ENCODE measurements at regions not wholly inside any gene's neighbourhood (a gene's known extent, or its start where the extent isn't known, plus 50 kb on each side); places are given as distances from the start of the nearest gene placed in this dataset.

DNA sequence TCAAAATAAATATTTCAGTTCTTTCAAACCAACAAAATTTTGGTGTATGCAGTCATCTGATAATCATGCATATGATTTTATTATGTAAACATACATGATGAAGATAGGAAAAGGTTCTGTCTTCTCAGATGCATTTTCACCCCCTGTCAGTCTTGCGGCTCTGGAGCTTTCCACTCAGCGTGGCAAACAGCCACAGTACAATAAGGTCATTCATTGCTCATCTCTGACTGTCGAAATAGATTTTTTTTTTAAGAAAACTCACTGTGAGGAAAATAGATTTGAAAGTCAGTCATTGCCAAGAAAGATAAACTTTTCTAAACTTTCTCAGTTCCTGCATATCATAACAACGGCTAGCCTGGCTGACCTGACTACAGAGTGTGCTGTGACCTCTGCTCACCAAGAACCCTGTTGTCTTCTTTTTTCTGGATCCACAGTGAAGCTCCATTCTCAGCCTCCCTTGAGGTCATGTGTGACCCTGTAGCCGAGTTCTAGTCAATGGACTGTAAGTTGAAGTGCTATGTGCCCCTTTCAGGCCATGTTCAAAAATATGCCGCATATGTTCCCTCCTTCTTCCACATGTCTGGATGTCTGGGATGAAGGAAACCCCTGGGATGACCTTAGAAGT is 519.6 kb downstream of the KLF5 start:
- TF ChIP-seq, protein P1, sequence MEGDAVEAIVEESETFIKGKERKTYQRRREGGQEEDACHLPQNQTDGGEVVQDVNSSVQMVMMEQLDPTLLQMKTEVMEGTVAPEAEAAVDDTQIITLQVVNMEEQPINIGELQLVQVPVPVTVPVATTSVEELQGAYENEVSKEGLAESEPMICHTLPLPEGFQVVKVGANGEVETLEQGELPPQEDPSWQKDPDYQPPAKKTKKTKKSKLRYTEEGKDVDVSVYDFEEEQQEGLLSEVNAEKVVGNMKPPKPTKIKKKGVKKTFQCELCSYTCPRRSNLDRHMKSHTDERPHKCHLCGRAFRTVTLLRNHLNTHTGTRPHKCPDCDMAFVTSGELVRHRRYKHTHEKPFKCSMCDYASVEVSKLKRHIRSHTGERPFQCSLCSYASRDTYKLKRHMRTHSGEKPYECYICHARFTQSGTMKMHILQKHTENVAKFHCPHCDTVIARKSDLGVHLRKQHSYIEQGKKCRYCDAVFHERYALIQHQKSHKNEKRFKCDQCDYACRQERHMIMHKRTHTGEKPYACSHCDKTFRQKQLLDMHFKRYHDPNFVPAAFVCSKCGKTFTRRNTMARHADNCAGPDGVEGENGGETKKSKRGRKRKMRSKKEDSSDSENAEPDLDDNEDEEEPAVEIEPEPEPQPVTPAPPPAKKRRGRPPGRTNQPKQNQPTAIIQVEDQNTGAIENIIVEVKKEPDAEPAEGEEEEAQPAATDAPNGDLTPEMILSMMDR (IDR thresholded peaks at IDR 0.05; ENCODE audit: extremely low read depth, insufficient read depth, missing control alignments) = no peak
- no peak for DNase-seq (ENCODE audit: low spot score)
- in situ Hi-C loops (cut with MboI; ENCODE audit: low pct_unique_long_range_greater_than_20kb, low sequenced_read_pairs, unreplicated experiment) = no loop called here

DNA sequence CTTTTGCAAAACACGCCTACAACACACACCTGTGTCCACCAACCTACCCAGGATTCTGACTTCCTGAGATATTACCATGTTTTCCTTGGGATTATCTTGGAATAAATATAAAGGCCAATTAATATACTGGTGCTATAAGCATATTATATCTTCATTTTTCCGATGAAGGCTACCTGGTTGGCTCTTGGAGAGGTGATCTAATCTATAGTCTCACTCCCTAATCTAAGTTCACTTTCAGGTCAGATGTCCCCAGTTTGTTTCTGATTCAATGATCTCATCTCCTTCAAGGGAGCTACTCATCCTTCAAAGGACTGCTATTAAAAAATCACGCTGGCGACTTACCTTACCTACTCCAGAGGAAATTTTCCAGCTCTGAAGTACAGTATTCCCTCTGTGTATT is 517.5 kb downstream of the KLF5 start:
- in situ Hi-C loops (cut with MboI; ENCODE audit: low pct_unique_long_range_greater_than_20kb, low sequenced_read_pairs, unreplicated experiment) = no loop called here
- no peak for DNase-seq (ENCODE audit: low spot score)
- TF ChIP-seq, protein P1 (IDR thresholded peaks at IDR 0.05; ENCODE audit: extremely low read depth, insufficient read depth, missing control alignments) = no peak

DNA sequence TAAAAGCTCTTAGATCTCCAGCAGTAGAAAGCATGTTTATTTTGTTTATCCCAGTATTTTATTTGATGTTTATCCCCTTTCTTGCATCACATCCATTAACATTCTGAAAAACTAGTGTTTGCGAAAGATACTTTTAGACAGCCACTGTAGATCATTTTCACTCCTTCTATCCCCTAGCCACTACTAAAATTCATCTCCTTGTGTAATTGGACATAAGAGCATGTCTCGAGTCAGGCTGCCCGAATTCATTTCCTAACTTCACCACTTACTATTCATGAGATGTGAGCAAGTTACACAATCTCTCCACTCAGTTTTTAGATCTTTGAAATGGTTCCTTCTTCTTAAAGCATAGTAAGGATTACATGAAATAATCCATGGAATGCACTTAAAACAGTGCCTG is 514.0 kb downstream of the KLF5 start:
- TF ChIP-seq, protein P1 (IDR thresholded peaks at IDR 0.05; ENCODE audit: extremely low read depth, insufficient read depth, missing control alignments) = no peak
- in situ Hi-C loops (cut with MboI; ENCODE audit: low pct_unique_long_range_greater_than_20kb, low sequenced_read_pairs, unreplicated experiment) = no loop called here
- no peak for DNase-seq (ENCODE audit: low spot score)

DNA sequence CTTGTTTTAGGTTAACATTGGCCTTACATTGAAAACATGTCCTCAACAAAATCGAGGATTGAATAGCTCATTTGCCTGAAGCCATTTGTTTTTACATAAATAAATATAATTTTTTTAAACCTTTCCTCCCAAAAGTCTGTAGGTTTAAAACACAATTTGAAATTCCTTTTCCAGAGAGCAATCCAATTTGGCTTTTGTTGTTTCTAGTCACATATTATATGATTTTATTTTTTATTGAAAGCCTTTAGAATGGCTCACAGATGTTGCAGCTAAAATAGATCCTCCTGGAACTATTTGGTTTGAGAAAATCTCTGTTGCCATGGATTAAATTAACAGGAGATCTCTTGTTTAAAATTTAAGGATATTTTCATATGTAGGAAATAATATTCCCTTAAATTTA is 512.6 kb downstream of the KLF5 start:
- in situ Hi-C loops (cut with MboI; ENCODE audit: low pct_unique_long_range_greater_than_20kb, low sequenced_read_pairs, unreplicated experiment) = no loop called here
- TF ChIP-seq, protein P1 (IDR thresholded peaks at IDR 0.05; ENCODE audit: extremely low read depth, insufficient read depth, missing control alignments) = no peak

DNA sequence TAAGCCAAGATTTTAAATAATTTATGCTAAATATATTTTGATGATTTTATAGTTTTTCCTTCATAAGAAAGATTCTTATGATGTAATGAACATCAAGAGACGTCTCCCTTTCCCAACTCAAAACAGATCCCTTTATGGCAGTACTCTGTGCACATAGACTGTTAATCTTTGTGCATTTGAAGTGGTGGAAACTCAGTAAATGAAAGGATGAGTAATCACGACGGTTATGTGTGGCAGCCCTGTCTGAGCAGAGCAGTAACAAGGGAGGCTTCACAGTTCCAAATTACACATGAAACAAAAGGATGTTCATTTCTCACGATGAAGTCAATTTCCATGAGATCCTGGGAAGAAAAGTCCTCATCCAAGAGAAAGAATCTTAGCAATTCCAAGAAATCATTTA is 498.1 kb downstream of the KLF5 start:
- in situ Hi-C loops (cut with MboI; ENCODE audit: low pct_unique_long_range_greater_than_20kb, low sequenced_read_pairs, unreplicated experiment) = no loop called here
- no peak for DNase-seq (ENCODE audit: low spot score)
- TF ChIP-seq, protein P1 (IDR thresholded peaks at IDR 0.05; ENCODE audit: extremely low read depth, insufficient read depth, missing control alignments) = no peak

More for the DNA sequence above, 512.6 kb downstream of the KLF5 start:
- DNase-seq (ENCODE audit: low spot score) = no peak

DNA sequence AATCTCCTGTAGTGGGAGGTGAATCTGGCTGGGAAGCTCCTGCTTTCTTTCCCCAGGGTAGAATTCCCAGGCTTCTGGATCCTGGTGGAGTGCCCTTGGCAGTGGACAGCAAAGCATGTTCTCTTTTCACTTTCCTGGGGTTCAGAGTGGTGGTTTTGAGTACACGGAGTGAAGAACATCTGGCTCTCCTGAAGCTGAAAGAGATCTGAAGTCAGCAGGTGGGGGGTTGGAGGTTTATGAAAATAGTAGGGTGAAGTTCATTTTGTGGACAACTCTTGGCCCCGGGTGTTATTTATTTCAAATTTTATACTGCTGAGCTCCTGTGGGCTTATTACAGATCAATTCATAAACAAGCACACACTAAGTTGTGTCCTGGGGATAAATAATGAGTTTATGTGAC is 497.3 kb downstream of the KLF5 start:
- in situ Hi-C loops (cut with MboI; ENCODE audit: low pct_unique_long_range_greater_than_20kb, low sequenced_read_pairs, unreplicated experiment) = no loop called here
- TF ChIP-seq, protein P1 (IDR thresholded peaks at IDR 0.05; ENCODE audit: extremely low read depth, insufficient read depth, missing control alignments) = no peak
- DNase-seq (ENCODE audit: low spot score) = no peak
